22Rv1 (cell line): ENCODE measurements at regions not wholly inside any gene's neighbourhood (a gene's known extent, or its start where the extent isn't known, plus 50 kb on each side); places are given as distances from the start of the nearest gene placed in this dataset.

Experiments
- H3K27ac ChIP-seq: fragments of 450-650 bp; 2 replicates; pipeline ENCODE4 v1.5.1; 2017
- CTCF ChIP-seq: fragments of 450-650 bp; IDR thresholded peaks from 2 replicates; pipeline ENCODE4 v1.5.1; 2017; ENCODE audit warnings: mild to moderate bottlenecking
- ZFX ChIP-seq: fragments of 450-650 bp; IDR thresholded peaks from 2 replicates; pipeline ENCODE4 v1.6.1; 2017; ENCODE audit warnings: antibody characterized with exemption, borderline replicate concordance

- H3K27ac ChIP-seq, result no peak overlapping the region
- no peak for TF ChIP-seq ZFX
These were observed 94.4 kb upstream of the INSIG1 start for GRCh38 chr7:155203059-155203881.

GRCh38 chr7:155203882-155204691 lies 93.6 kb upstream of the INSIG1 start:
- no peak overlapping the region for H3K27ac ChIP-seq
- TF ChIP-seq ZFX (no peak), CTCF (no peak)

- no peak overlapping the region for H3K27ac ChIP-seq
- no peak for TF ChIP-seq ZFX
- no peak for TF ChIP-seq CTCF
These were observed 92.8 kb upstream of the INSIG1 start for GRCh38 chr7:155204744-155205367.

- H3K27ac ChIP-seq, result no peak overlapping the region
- no peak for TF ChIP-seq CTCF
- no peak for TF ChIP-seq ZFX
These were observed 92.0 kb upstream of the INSIG1 start for GRCh38 chr7:155205368-155206317.

GRCh38 chr7:155206318-155207020 lies 91.2 kb upstream of the INSIG1 start:
- no peak overlapping the region for H3K27ac ChIP-seq
- TF ChIP-seq ZFX (no peak), CTCF (no peak)

- TF ChIP-seq ZFX (no peak), CTCF (no peak)
- H3K27ac ChIP-seq, result no peak overlapping the region
These were observed 90.2 kb upstream of the INSIG1 start for GRCh38 chr7:155207326-155208002.
